Gastrocnemius medialis (tissue), 4 donors: ENCODE measurements at regions not wholly inside any gene's neighbourhood (a gene's known extent, or its start where the extent isn't known, plus 50 kb on each side); places are given as distances from the start of the nearest gene placed in this dataset.

Source experiments
- POLR2A ChIP-seq, 2 donors: fragments of 450-650 bp; IDR thresholded peaks; one replicate each; pipeline ENCODE4 v1.6.1; 2017; ENCODE audit warnings: antibody characterized with exemption in 2 of 2, mild to moderate bottlenecking in 2 of 2, moderate library complexity in 2 of 2
- TF ChIP-seq, protein P1 (sequence below), 5 experiments: fragments of 450-650 bp in 3 of 5; fragments of 200-600 bp in 2 of 5; sonication (generic) in 2 of 5; IDR thresholded peaks in 4 of 5; conservative IDR thresholded peaks in 1 of 5; 1 replicate in 4 of 5; 2 replicates in 1 of 5; pipeline ENCODE4 v1.5.1; 2016 to 2019; ENCODE audit warnings: antibody characterized with exemption in 5 of 5, mild to moderate bottlenecking in 3 of 5, moderate library complexity in 3 of 5

- TF ChIP-seq, protein P1, sequence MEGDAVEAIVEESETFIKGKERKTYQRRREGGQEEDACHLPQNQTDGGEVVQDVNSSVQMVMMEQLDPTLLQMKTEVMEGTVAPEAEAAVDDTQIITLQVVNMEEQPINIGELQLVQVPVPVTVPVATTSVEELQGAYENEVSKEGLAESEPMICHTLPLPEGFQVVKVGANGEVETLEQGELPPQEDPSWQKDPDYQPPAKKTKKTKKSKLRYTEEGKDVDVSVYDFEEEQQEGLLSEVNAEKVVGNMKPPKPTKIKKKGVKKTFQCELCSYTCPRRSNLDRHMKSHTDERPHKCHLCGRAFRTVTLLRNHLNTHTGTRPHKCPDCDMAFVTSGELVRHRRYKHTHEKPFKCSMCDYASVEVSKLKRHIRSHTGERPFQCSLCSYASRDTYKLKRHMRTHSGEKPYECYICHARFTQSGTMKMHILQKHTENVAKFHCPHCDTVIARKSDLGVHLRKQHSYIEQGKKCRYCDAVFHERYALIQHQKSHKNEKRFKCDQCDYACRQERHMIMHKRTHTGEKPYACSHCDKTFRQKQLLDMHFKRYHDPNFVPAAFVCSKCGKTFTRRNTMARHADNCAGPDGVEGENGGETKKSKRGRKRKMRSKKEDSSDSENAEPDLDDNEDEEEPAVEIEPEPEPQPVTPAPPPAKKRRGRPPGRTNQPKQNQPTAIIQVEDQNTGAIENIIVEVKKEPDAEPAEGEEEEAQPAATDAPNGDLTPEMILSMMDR (IDR thresholded peaks at IDR 0.05 in 4 of 5, conservative IDR thresholded peaks at IDR 0.05 in 1 of 5) = no peak
- TF ChIP-seq POLR2A (IDR thresholded peaks at IDR 0.05) = no peak
Observed at GRCh38 chr11:26792941-26793340, 71.1 kb upstream of the SLC5A12 start.
